Stimulated activated CD4-positive, alpha-beta T cell treated with anti-CD3 and anti-CD28 coated beads, Interleukin-12 subunit alpha, Interleukin-12 subunit beta, amount 100 ng/mL, for 48 hours (primary cell): ENCODE measurements at regions not wholly inside any gene's neighbourhood (a gene's known extent, or its start where the extent isn't known, plus 50 kb on each side); places are given as distances from the start of the nearest gene placed in this dataset.

ENCODE experiments used
- DNase-seq, 3 donors: peaks; one replicate each; pipeline ENCODE4 v3.0.0-alpha.2; 2020; ENCODE audit warnings: low read depth in 2 of 3, low spot score in 1 of 3

DNA sequence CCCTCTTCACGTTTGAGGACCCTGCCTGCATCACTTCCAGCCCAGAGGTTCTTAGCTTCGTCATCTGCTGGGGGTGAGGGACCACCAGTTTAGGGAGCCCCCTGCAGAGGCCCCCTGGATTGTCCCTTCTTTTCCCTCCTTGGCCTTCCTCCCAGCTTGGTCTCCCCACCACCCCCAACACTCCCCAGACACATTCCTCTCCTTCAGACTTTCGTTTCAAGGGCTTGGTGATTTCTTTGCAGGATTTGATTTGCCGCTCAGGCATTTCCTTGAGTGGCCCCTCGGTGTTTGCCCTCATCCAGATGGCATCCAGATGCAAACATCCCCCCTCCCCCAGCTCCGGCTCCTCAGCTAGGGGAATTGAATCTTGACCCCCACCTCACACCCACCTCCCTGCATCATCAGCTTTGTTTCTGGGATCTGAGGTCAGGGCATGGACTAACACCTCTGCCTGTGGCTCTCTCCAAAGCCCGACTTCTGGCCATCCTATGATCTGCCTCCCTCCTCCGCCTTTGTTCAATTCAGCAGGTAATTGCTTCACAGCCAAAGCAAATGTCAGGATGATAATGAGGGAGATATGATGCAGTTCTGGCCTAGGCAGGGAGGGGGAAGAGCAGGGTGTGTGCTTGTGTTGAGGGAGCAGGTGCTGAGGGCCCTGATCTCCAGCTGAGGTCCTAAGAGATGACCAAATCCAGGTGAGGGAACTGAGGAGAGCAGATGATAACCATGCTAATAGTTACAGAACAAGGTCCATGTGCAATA lies 141.5 kb downstream of the VEGFA start:
- no peak for DNase-seq

DNA sequence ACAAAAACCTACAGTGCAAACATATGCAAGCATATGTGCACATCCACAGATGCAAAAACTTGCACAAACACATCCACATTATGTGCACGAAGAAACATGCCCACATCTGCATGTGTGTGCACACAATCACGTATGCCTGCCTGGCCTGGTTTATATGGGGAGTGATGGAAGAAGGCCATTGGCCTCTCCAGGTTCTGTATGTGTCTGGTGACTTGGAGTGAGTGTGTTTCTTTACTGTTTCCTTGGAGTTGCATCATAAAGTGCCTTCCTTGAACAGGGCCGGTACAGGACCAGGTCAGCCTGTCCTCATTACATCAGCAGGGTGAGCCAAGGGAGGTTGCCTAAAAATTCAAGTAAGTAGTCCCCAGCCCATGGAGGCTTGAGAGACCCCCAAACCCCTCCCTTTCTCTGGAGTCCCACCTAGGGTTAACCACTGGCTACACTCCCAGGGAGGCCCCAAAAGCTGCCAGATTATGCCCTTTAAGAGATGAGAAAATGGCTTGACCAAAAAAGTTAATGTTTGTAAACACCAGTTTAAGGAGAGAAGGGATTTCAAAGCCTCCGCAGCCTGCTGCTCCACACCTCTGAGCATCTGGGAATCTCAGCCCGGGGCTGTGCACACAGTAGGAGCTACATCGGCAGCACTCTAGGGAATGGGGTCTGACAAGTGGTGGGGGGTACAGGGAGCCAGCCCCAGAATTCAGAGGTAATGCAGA lies 140.8 kb downstream of the VEGFA start:
- no peak for DNase-seq

DNA sequence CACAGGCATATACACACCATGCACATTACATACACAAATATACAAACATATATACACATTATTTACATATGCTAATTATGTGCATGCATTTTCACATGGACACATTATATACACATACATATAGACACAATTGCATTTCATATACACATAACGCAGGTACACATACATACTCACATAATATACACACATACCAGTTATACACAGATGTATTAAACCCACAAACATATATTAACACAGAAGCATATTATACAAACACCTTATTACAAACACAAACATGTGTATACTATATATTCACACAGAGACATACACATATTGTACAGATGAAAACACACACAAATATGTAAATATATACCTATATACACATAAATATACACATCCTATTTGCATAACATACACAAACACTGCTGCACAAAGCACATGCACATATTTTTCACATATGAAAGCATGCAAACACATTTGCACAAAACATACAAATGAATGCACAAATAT lies 140.2 kb downstream of the VEGFA start:
- DNase-seq, result no peak

- no peak for DNase-seq
These were observed 139.6 kb downstream of the VEGFA start for GRCh38 chr6:43909474-43910148.

DNA sequence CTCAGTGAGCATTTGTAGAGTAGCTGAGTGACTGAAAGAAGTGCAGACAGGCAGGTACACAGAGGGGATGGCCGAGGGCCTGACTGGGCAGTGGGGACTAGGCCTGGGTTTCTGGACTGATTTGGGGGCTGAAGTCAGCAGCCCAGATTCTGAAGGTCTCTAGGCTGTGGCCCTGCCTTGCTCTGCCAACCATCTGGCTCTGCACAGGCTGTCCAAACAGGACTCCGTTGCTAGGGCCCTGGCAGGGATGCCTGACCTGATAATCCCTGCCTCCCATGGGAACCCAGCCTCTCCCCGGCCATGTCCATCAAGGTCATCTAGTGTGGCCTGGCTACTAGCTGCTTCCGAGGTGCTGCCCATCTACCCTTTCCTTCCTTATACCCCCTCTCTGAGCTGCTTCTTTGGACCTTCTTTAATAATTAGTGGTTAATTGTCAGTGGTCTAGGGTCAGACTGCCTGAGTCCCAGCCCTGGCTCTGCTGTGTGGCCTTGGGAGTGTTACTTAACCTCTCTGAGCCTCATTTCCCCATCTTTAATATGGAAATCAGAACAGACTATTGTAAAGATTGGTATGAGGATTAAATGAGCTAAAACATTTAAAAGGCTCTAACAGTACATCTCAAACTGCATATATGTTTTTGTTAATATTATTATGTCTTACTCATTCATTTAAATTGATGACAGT lies 137.9 kb downstream of the VEGFA start:
- no peak for DNase-seq

- DNase-seq, result no peak
These were observed 137.3 kb downstream of the VEGFA start for GRCh38 chr6:43907312-43907711.

- DNase-seq, result no peak
These were observed 134.5 kb downstream of the VEGFA start for GRCh38 chr6:43904311-43905123.

- no peak for DNase-seq
These were observed 133.8 kb downstream of the VEGFA start for GRCh38 chr6:43903739-43904290.

- DNase-seq, result no peak
These were observed 131.8 kb downstream of the VEGFA start for GRCh38 chr6:43901733-43902230.

DNA sequence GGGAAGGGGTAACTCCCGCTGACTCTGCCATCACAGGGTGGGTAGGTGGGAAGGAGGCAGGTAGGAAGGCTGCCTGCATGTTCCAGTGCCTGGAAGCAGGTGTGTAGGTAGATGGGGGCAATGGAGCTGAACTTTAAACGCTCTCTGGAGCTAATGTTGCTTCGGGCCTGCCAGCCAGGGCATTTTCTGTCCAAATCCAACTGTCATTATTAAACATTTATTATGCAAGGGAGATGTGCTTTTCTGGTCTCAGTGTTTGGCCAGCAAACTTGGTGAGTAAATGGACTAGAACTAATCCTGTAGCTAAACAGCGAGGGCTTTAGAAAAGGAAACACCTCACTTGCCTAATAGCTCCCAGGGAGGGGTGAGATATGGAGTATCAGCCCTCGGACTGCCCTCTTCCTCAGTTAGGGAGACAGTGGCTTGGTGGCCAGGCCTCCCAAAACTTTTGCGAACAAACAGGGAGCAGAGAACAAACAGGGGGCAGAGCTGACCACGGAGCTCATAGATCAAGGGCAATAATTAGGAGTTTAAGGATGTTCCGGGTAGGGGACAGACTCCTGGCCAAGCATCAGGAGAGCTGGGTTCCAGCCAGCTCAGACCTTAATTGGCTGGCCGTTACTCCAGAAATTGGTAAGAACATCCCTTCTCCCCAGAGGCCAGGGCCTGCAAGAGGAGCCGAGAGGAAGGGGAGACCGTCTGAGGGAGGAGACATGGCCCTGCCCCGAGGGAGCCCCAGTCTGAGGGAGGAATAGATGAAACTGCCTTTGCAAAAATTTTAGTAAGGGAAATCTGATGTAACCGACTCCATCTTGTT lies 131.1 kb downstream of the VEGFA start:
- DNase-seq, result no peak

DNA sequence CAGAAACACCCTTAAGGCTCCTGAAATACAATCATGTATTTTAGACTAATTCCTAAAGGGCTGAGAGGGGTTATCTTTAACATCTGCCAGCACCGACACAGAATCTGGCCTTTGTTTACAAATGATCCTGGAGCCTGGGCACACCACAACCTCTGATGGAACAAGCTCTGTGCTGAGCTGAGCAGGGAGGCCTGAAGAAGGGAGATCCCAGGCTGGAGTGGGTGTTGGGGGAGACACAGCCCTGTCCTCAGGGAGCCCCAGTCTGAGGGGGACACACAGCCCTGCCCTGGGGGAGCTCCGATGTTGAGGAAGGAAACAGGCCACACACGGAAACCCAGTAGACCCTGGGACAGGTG lies 130.5 kb downstream of the VEGFA start:
- no peak for DNase-seq

- DNase-seq, result no peak
These were observed 129.8 kb downstream of the VEGFA start for GRCh38 chr6:43899830-43900229.

DNA sequence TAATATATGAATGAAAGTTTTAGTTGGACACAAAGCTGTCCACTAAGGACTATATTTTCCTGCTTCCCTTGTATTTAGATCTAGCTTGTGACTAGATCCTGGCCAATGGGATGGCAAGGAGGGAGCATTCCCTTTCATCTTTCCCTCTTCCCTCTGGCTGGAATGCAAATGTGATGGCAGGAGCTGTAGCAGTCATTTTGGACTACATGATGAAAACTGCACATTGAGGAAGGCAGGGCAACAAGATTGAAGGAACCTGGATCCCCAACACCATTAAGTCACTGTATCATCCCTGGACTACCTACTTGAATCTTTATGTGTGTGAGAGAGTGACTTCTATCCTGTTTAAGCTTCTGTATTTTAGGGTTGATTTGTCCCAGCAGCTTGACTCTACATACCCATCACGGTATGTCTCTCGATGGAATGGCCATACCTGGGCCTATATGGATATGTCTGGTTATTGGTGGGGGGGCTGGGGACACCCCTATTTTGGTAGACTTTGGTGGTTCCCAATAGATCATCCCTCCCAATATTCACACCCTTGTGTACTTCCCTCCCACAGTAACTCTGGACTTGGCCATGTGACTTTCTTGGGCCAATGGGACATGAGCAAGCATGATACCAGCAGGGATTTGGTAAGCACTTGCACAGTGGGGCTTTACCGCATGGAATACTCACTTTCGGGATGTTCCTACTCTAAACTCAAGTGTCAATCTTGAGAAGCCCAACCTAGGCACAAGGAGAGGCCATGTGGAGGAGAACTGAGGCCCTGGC lies 128.5 kb downstream of the VEGFA start:
- no peak for DNase-seq

- DNase-seq, result no peak
These were observed 127.7 kb downstream of the VEGFA start for GRCh38 chr6:43897571-43898302.

GRCh38 chr6:43896329-43897255 lies 126.6 kb downstream of the VEGFA start:
- DNase-seq, result no peak

- no peak for DNase-seq
These were observed 125.8 kb downstream of the VEGFA start for GRCh38 chr6:43895656-43896328.
